ENCODE measurements at regions not wholly inside any gene's neighbourhood (a gene's known extent, or its start where the extent isn't known, plus 50 kb on each side); places are given as distances from the start of the nearest gene placed in this dataset.

GRCh38 chr5:72658761-72659540, 151.7 kb upstream of the ZNF366 start:
- TF ChIP-seq CTCF (IDR thresholded peaks at IDR 0.05) (no peak), POLR2A (IDR thresholded peaks at IDR 0.05) (no peak)

Measured in lower leg skin (tissue), 3 donors.